HG02884 (cell line): ENCODE measurements at regions not wholly inside any gene's neighbourhood (a gene's known extent, or its start where the extent isn't known, plus 50 kb on each side); places are given as distances from the start of the nearest gene placed in this dataset.

Experiments
- ATAC-seq: cut with Tn5 transposase; IDR thresholded peaks from one replicate; pipeline ENCODE4 v1.9.1; 2021; ENCODE audit warnings: mild to moderate bottlenecking, moderate library complexity; ENCODE audit not compliant: unreplicated experiment

GRCh38 chr1:4848431-4848830 lies 194.0 kb downstream of the AJAP1 start:
- no peak for ATAC-seq

- ATAC-seq = no peak
Measured at GRCh38 chr1:4847711-4848110, 193.3 kb downstream of the AJAP1 start.
